Right renal pelvis (tissue), 4 donors: ENCODE measurements at regions not wholly inside any gene's neighbourhood (a gene's known extent, or its start where the extent isn't known, plus 50 kb on each side); places are given as distances from the start of the nearest gene placed in this dataset.
A peak's percentile ranks its signal among the peaks of the same experiment; 100 is the strongest.
"Not testable (repeated sequence)": the region's sequence is repeated elsewhere in the genome, so short reads cannot be mapped to it uniquely, and the experiment has no call there.

Source experiments
- DNase-seq, 4 donors: peaks; one replicate each; pipeline ENCODE4 v3.0.0-alpha.2; 2013; ENCODE audit warnings: low read depth in 4 of 4, low spot score in 3 of 4, missing footprints in 1 of 4

DNA sequence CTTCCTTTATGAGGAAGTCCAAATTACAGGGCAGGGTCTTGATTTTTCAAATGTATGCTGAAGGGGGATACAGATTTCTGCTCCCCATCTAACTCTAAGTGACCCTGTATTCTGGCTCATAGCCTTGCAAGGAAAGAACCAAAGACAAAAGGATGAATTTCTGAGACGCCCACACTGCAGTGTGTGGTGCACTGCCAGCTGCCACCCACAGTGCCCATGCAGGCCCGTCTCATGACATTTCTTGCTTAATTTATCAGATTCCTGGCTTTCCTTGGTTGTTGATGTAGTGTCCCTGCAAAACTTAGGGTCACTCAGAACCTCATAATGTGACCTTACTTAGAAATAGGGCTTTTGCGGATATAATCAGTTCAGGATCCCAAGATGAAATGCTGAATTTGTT lies 68.0 kb downstream of the CBLN4 start:
- DNase-seq = no peak

DNA sequence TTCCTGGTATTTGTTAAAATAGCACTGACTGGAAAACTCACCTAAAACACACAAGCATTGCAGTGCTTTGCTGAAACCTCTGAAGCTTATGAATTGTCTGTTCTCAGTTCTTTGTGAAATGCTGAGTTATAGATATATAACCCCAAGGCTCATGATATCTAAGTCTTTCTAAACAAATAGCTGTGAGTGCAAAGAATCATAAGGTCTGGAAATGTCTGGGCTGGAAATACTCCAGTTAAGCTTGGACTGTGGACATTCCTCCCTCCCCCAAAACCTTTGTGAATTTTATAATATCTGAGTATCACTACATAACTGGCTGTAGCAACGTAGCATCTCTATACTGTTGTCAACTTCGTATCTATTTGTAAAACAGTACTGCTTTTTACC lies 69.1 kb downstream of the CBLN4 start:
- no peak for DNase-seq

DNA sequence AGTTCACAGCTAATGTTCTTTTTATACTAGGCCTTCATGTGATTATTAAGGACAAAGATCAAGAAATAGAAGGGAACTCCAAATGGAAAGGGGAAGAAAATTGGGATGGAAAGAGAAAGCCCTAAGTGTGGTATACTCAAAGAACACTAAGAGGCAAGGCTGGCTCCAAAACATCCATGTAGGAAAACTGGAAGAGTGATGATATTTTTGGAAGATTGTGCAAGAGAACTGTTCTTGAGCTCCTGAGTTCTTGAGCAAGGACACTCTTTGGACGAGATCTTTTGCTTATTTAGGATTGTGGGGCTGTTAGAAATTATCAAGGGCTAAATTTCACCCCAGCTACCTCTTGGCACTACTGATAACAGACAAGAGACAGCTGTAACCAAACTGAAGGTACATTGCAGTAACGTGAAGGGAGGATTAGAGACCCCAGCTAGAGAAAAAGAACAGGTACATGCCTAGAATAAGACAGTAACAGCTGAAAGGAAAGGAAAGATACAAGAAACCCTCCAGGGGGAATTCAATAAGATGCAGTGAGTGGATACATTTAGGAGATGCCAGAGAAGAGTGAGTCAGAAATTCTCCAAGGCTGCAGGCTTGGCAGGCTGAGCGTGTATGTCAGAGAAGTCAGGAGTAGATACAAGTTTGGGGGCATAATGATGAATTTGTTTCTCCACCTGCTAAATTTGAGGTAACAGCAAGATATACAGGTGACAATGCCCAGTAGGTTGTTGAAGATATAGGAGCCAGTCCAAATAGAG lies 69.7 kb downstream of the CBLN4 start:
- DNase-seq = no peak

- peak in 3 of 4 donors; percentile 7 to 27 (median 10) for DNase-seq
These were observed 71.2 kb downstream of the CBLN4 start for GRCh38 chr20:55934146-55934545.

DNA sequence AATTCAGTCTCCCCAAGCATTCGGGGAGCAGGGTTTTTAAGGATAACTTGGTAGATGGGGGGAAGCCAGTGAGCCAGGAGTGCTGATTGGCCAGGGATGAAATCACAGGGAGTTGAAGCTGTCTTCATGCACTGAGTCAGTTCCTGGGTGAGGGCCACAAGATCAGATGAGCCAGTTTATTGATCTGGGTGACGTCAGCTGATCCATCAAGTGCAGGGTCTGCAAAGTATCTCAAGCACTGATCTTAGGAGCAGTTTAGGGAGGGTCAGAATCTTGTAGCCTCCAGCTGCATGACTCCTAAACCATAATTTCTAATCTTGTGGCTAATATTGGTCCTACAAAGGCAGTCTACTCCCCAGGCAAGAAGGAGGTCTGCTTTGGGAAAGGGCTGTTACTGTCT lies 74.4 kb downstream of the CBLN4 start:
- DNase-seq = not testable (repeated sequence)

DNA sequence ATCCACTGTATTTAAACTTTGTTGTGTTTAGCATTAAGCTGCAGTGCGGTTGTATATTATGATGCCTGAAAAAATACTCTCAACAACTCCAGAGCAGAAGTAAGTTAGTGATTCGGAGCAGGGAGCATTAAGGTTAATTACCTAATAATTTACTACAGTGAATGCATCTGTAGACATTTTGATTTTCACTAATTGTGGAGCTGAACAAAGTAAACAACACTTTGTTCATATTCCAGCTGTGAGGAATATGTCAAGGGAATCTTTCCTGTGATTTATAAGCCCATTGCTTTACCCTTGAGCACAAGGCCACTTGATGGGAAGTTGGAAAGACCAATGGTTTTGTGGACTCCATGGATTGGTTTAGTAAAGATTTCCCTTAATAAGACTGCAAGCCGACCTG lies 77.1 kb downstream of the CBLN4 start:
- DNase-seq = peak in 3 of 4 donors; percentile 18 to 38 (median 23)

- no peak for DNase-seq
These were observed 85.4 kb downstream of the CBLN4 start for GRCh38 chr20:55919956-55920355.

- DNase-seq = no peak
These were observed 86.0 kb downstream of the CBLN4 start for GRCh38 chr20:55919319-55919718.

GRCh38 chr20:55918471-55918870 lies 86.8 kb downstream of the CBLN4 start:
- DNase-seq = no peak

DNA sequence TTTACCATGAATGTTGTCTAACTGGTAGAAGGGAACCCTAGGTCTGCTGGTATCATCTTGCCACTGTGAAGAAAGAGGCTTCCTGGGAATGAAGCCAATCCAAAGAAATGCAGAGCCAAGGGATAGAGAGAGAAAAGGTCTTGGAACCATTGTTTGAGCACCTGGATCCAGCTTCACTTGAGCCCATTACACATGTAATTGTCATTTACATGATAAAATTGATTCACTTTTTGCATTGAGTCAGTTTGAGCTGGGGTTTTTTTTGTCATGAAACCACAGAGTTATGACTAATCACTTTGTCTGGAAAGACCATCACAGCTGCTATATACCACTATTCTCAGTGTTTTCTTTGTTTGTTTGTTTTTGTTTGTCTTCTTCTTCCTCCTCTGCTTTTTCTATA lies 112.3 kb downstream of the CBLN4 start:
- DNase-seq = no peak

DNA sequence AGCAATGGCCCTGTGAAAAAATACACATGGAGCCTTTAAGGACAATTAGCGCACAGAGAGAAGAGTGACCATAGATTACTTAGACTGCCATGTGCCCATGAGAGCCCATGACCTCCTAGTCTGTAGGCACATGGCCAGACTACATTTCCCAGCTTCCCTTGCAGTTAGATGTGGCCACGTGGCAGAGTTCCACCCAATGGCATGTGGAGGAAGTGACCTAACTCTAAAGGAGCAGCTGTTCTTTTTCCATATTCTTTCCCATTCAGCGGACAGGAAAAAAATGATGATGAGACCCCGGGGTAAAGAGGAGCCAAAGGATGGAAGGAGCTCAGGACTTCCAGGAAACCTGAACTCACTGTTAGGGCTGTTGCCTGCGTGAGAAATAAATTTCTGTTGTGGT lies 116.6 kb downstream of the CBLN4 start:
- no peak for DNase-seq

- peak in 1 of 4 donors; percentile 10 for DNase-seq
These were observed 122.4 kb downstream of the CBLN4 start for GRCh38 chr20:55882910-55883309.

DNA sequence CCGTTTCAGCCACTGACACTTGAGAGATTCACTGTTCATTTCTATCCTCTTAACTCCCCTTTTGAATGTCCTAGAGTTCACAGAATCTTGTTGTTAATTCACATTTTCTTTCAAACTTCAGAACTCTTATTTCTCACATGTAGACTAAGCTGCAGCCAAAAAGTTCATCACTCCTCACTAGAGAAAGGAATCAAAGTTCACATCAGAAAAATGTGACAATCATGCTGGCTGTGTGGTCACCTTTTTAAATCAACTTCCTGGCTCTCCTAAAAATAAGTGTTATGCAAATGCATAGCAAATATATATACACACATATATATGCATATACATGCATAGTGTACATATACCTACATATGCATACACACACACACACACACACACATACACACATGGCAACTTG lies 123.0 kb downstream of the CBLN4 start:
- no peak for DNase-seq

- no peak for DNase-seq
These were observed 124.1 kb downstream of the CBLN4 start for GRCh38 chr20:55881204-55881603.

DNA sequence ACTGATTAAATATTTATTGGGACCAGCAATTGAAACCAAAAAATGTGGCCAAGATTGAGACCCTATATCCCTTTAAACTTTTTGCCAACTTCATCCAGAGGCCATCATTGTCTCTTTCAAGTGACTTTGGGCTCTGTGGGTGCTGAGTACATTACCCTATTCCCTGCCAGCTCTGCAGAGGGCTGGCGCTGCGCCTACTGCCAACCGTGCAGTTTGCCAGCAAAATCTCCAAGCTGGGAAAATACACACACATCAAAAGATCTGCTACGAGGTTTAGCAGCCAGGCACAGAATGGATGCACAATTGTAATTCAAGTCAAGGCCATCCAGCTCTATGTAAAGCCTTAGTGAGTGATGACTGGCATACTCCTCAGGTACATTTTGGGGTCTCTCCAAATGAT lies 125.0 kb downstream of the CBLN4 start:
- no peak for DNase-seq

- no peak for DNase-seq
These were observed 150.3 kb downstream of the CBLN4 start for GRCh38 chr20:55855052-55855451.

DNA sequence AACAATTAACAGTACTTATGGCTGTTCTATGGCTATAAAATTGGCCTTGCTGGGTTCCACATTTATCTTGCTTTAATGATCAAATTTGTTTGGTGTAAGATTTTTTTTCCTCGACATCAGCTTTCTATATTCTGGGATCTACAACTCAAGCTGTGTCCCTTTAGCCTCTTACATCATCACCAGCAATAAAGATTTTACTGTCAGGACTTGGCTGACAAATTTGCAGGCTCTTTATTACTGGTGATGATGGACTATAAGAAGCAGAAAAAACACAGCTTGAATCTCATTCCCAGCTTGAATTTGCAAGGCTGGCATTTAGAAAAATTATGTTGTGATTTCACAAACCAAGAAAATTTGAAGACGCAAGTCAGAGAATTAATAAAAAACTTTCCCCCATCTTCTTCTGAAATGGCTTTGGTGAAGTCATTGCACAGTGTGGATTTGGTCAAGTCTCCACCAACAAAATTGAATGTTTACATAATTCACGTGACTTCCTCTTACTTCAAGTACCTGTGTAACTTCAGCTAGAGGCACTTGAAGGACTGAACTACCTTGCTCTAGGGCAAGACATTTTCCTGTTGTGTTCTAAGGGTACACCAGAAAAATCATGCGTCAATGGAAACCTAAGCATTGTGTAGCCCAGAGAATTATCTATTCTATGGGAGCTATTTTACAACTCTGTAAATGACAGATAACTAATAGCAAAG lies 175.0 kb downstream of the CBLN4 start:
- DNase-seq = no peak

DNA sequence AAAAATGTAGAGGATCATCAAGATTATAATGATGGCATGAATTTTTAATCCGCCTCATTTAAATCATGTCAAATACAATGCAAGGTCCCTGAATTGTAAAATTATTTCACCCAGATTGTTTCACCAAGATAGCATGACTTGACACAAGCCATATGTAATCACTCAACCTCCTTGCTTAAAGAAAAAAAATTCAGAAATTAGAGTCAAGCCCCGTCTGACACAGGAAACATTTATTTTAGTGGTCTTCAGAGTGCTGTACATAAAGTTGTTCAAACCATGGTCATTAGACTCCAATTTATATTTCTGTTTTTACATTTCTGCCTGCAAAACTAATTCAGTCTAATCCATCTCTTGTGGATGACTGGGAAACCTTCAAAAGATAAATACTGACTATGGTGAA lies 200.2 kb downstream of the CBLN4 start:
- no peak for DNase-seq

DNA sequence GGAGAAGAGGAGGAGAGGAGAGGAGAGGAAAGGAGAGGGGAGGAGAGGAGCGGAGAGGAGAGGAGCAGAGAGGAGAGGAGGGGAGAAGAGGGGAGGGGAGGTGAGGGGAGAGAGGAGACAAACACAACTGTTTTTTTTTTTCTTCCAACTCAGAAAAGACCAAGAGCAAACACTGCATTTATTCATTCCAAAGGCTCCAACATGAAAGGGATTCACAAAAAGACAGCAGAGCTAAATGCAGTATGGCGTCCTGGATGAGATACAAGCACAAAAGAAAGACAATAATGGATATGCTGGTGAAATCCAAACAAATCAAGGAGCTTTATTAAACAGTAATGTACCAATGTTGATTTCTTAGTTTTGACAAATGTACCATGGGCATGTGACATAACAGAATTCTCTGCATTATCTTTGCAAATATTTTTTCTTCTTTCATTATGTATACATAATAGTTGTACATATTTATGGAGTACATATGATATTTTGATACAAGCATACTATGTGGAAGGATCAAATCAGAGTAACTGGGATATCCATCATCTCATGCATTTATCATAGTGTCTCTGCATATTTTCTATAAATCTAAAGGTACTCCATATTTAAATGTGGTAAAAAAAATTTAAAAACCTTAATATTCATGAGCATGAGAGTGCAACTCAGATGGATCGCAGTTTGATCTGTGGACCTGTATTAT lies 204.6 kb downstream of the CBLN4 start:
- DNase-seq = no peak

GRCh38 chr20:55793986-55794385 lies 211.3 kb downstream of the CBLN4 start:
- DNase-seq = no peak

DNA sequence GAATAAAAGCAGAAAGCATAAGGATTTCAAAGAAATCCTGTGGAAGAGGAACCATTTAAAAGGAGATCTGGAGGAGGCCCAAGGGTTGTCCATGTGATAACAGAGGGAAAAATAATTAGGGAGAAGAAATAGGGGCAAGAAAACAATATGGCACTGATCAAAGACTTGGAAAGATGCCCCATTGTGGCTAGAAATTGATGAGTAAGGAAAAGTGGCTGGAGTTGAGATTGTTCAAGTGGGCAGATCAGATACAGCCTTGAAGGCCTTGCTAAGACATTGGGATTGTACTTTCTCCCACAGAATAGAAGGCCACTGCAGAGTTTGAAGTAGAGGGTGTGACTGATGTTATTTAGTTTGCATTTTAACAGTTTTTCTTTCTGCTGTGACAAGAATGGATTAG lies 213.3 kb downstream of the CBLN4 start:
- DNase-seq = no peak

GRCh38 chr20:55790178-55790577 lies 215.1 kb downstream of the CBLN4 start:
- DNase-seq = no peak
